Endodermal cell (in vitro differentiated cells): ENCODE measurements at regions not wholly inside any gene's neighbourhood (a gene's known extent, or its start where the extent isn't known, plus 50 kb on each side); places are given as distances from the start of the nearest gene placed in this dataset.

ENCODE experiments used
- DNase-seq: peaks from one replicate; pipeline ENCODE4 v3.0.0-alpha.2; 2017
- H3K27ac ChIP-seq: 2 replicates; pipeline ENCODE4 v1.5.1; 2013; ENCODE audit warnings: mild to moderate bottlenecking, low read depth, low read length, moderate library complexity
- H3K27me3 ChIP-seq: 2 replicates; pipeline ENCODE4 v1.6.1; 2013; ENCODE audit warnings: mild to moderate bottlenecking, low read length, moderate library complexity; ENCODE audit not compliant: insufficient read depth, control insufficient read depth, poor library complexity, severe bottlenecking
- H3K36me3 ChIP-seq: 2 replicates; pipeline ENCODE4 v1.7.0; 2013; ENCODE audit warnings: mild to moderate bottlenecking, low read length, moderate library complexity; ENCODE audit not compliant: control insufficient read depth, insufficient read depth
- H3K4me1 ChIP-seq: one replicate; pipeline ENCODE4 v1.7.0; 2013; ENCODE audit warnings: low read length; ENCODE audit not compliant: control insufficient read depth, insufficient read depth
- H3K4me3 ChIP-seq: 2 replicates; pipeline ENCODE4 v1.5.1; 2013; ENCODE audit warnings: mild to moderate bottlenecking, low read length, moderate library complexity
- H3K9ac ChIP-seq: 2 replicates; pipeline ENCODE4 v1.6.1; 2013; ENCODE audit warnings: mild to moderate bottlenecking, low read length, moderate library complexity; ENCODE audit not compliant: poor library complexity, severe bottlenecking; ENCODE audit errors: extremely low read depth
- H3K9me3 ChIP-seq: 2 replicates; pipeline ENCODE4 v1.6.1; 2013; ENCODE audit warnings: mild to moderate bottlenecking, low read length, moderate library complexity; ENCODE audit not compliant: control insufficient read depth
- H3K27ac Mint-ChIP-seq: 2 replicates; pipeline ENCODE4 v1.8.0; 2020; ENCODE audit warnings: mixed read lengths
- H3K27me3 Mint-ChIP-seq: 2 replicates; pipeline ENCODE4 v1.8.0; 2021; ENCODE audit warnings: mild to moderate bottlenecking, mixed read lengths; ENCODE audit not compliant: insufficient read depth
- H3K36me3 Mint-ChIP-seq: 2 replicates; pipeline ENCODE4 v1.8.0; 2020; ENCODE audit warnings: low read depth, mixed read lengths
- H3K4me1 Mint-ChIP-seq: 2 replicates; pipeline ENCODE4 v1.8.0; 2020; ENCODE audit warnings: mixed read lengths
- H3K4me3 Mint-ChIP-seq: 2 replicates; pipeline ENCODE4 v1.8.0; 2020; ENCODE audit warnings: mild to moderate bottlenecking, moderate library complexity, mixed read lengths
- H3K9me3 Mint-ChIP-seq: 2 replicates; pipeline ENCODE4 v1.8.0; 2020; ENCODE audit warnings: mild to moderate bottlenecking, mixed read lengths
- WGBS, 2 experiments: methylation state at CpG; one replicate each; pipeline versions ENCODE4 v1.1.5 to v1.1.7; 2013; ENCODE audit warnings: missing lambda C conversion rate in 2 of 2, mixed read lengths in 1 of 2; ENCODE audit not compliant: insufficient coverage in 1 of 2, insufficient read length in 1 of 2; 5-methylcytosine and 5-hydroxymethylcytosine counted together
- TF ChIP-seq, protein P1 (sequence below): fragments of 200-600 bp; sonication (generic); conservative IDR thresholded peaks from 2 replicates; pipeline ENCODE4 v1.5.0; 2021; ENCODE audit warnings: antibody characterized with exemption, mild to moderate bottlenecking

DNA sequence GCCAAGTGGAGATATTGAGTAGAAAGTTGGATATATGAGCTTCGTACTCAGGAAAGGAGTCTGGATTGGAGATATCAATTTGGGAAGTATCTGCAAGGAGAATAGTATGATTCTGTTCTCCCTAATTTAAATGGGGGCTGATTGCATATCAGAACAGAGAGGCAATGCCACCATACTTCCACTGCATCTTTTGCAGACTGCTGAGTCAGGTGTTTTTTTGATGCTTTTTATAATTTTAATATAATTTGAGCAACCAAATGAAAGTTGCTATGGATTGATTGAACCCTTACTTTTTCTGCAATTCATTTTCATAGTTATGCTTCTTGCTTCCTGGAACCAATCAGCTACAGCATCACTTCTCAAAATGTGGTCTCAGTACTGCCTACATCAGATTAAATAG lies 590.3 kb downstream of the USP25 start:
- H3K36me3 ChIP-seq, result no peaks in the 10 kb centered on the region
- Mint-ChIP-seq H3K27me3 (no peaks in the 10 kb centered on the region), H3K36me3 (no peaks in the 10 kb centered on the region), H3K27ac (no peak overlapping the region), H3K9me3 (no peaks in the 10 kb centered on the region), H3K4me3 (no peak overlapping the region), H3K4me1 (no peaks in the 10 kb centered on the region)
- H3K9ac ChIP-seq, result no peak overlapping the region
- H3K4me1 ChIP-seq, result no peaks in the 10 kb centered on the region
- H3K27me3 ChIP-seq, result no peaks in the 10 kb centered on the region
- WGBS, 2 experiments, result 97 to 100% methylated on average over 1 of the region's 1 CpG
- no peak overlapping the region for H3K27ac ChIP-seq
- TF ChIP-seq, protein P1, sequence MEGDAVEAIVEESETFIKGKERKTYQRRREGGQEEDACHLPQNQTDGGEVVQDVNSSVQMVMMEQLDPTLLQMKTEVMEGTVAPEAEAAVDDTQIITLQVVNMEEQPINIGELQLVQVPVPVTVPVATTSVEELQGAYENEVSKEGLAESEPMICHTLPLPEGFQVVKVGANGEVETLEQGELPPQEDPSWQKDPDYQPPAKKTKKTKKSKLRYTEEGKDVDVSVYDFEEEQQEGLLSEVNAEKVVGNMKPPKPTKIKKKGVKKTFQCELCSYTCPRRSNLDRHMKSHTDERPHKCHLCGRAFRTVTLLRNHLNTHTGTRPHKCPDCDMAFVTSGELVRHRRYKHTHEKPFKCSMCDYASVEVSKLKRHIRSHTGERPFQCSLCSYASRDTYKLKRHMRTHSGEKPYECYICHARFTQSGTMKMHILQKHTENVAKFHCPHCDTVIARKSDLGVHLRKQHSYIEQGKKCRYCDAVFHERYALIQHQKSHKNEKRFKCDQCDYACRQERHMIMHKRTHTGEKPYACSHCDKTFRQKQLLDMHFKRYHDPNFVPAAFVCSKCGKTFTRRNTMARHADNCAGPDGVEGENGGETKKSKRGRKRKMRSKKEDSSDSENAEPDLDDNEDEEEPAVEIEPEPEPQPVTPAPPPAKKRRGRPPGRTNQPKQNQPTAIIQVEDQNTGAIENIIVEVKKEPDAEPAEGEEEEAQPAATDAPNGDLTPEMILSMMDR, result no peak
- H3K4me3 ChIP-seq, result no peak overlapping the region
- DNase-seq, result no peak
- no peaks in the 10 kb centered on the region for H3K9me3 ChIP-seq

DNA sequence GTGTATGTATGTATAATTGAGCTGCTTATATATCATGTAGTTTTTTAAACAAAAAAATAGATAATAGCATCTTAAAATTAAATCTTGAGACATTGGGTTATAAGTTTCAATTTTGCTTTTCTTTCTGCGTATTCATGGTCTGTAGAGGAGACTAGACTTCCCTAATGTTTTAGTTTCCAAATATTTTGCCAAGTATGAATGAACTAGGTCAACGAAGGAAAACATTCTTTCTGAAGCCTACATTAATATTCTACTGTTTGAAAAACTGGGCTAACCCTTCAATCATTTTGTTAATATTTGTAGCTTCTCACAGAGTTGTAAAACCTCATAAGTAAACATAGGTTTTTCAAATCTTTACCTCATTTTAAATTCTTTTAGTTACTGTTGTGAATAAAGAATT lies 592.7 kb downstream of the USP25 start:
- Mint-ChIP-seq H3K4me3 (no peak overlapping the region), H3K4me1 (no peaks in the 10 kb centered on the region), H3K27me3 (no peaks in the 10 kb centered on the region), H3K27ac (no peak overlapping the region), H3K36me3 (no peaks in the 10 kb centered on the region), H3K9me3 (no peaks in the 10 kb centered on the region)
- Histone ChIP-seq H3K4me3 (no peak overlapping the region), H3K27ac (no peak overlapping the region), H3K36me3 (no peaks in the 10 kb centered on the region), H3K27me3 (no peaks in the 10 kb centered on the region), H3K4me1 (no peaks in the 10 kb centered on the region), H3K9me3 (no peaks in the 10 kb centered on the region), H3K9ac (no peak overlapping the region)
- no peak for DNase-seq
- TF ChIP-seq, protein P1, result no peak
- 80% methylated on average over 2 of the region's 2 CpGs; no CpG with 5 or more reads in 1 of the 2 experiments for WGBS, 2 experiments

DNA sequence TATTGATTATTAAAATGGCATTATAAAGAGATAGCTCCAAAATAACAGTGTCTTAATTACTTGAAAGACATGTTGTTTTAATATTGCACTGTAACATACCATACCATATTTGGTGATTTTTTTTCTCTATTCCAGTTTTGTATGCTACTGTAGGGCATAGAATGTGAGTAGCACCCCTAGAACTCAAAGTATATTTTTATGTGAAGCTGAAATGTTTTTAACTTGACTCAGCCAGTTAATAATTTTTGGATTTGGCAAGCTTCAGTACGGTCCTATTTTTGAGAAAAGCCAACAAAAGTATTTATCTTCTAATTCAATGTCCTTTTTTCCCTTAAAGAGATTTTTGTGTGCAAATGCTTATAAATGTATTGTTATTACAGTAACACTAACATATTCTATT lies 593.8 kb downstream of the USP25 start:
- no peak overlapping the region for H3K27ac ChIP-seq
- no peak overlapping the region for H3K27ac Mint-ChIP-seq
- no peak overlapping the region for H3K9ac ChIP-seq
- no peaks in the 10 kb centered on the region for H3K9me3 ChIP-seq
- no peaks in the 10 kb centered on the region for H3K36me3 ChIP-seq
- H3K4me3 Mint-ChIP-seq, result no peak overlapping the region
- H3K27me3 ChIP-seq, result no peaks in the 10 kb centered on the region
- H3K4me1 Mint-ChIP-seq, result no peaks in the 10 kb centered on the region
- no peaks in the 10 kb centered on the region for H3K9me3 Mint-ChIP-seq
- H3K36me3 Mint-ChIP-seq, result no peaks in the 10 kb centered on the region
- DNase-seq, result no peak
- no peaks in the 10 kb centered on the region for H3K27me3 Mint-ChIP-seq
- H3K4me1 ChIP-seq, result no peaks in the 10 kb centered on the region
- TF ChIP-seq, protein P1, result no peak
- H3K4me3 ChIP-seq, result no peak overlapping the region
- 100% methylated on average over 1 of the region's 1 CpG; no CpG with 5 or more reads in 1 of the 2 experiments for WGBS, 2 experiments
